Stimulated activated CD4-positive, alpha-beta T cell treated with anti-CD3 and anti-CD28 coated beads, Interleukin-4, amount 100 ng/mL, for 48 hours (primary cell): ENCODE measurements at regions not wholly inside any gene's neighbourhood (a gene's known extent, or its start where the extent isn't known, plus 50 kb on each side); places are given as distances from the start of the nearest gene placed in this dataset.
"Not testable (repeated sequence)": the region's sequence is repeated elsewhere in the genome, so short reads cannot be mapped to it uniquely, and the experiment has no call there.

Experiments
- DNase-seq, 2 donors: peaks; one replicate each; pipeline ENCODE4 v3.0.0-alpha.2; 2020; ENCODE audit warnings: low read depth in 2 of 2

DNA sequence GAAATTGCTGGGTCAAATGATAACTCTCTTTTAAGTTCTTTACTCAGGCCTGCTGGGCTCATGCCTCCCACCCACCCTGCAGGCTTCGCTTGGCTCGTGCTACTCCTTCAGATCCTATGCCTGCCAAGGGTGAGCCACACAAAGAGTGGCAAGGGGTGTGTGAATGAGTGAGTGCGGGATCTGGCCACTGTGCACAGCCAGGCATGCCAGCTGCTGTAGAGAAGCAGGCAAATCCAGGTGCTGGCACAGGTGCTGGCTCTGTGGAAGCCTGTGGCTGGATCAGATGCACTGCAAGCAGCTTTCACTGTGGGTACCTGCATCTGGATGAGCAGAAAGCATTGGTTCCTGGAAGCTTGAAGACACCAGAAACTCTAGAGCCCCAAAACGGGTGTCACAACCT is 1055.7 kb upstream of the EPHA6 start:
- DNase-seq = no peak

DNA sequence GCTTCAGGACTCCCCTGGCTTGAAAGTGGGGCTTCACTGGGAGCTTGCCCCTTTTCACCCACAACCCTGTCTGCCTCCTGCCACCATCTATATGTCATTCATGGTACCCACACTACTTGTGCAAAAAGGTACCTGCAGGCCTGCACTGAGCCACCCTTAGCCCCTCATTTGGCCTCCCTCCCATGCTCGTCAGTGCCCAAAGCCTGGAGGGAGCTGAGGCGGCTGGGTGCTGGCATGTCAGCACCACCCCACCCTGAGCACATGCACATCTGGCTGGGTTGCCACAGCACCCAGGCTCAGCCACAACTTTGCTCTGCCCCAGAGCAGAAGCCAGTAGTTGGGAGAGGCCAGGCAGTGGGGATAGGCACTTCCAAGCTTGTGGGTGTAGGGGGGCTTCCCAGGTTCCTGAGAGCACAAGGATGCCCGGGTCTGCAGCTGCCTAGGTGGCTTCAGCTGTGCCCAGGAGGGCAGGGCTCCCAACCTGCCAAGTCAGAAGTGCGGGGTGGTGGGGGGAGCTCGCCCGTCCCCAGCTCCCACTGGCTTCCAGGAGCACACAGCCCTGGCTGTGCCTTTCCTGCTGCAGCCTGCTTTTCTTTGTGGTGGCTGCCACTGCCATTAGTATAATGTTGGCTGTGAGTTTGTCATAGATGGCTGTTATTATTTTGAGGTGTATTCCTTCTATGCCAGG is 1054.6 kb upstream of the EPHA6 start:
- DNase-seq = no peak

DNA sequence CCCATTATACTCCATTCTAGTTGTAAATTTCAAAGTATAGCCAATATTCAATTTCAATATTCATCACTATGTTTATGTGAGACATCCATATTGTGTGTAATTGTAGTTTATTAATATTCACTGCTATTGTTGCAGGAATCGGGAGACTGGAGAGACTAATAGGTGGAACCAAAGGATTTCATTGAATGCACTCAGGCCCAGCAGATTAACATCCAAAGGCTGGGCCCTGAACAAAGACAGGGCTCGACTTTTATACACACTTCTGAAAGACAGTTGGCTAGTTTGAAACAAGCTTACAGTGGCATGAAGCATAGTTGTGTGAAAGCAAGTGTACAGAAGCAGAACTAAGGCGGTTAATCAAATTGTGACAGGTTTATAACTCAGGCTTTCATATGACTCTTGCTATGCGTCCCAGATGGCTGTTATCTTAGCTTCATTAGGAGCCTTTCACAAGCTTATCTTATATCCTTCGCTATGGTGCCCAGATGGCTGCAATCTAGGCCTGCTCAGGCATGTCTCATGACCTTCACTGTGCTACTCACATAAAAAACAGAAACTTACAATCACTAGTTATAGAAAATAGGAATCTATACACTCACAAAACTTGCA is 1038.8 kb upstream of the EPHA6 start:
- no peak for DNase-seq

DNA sequence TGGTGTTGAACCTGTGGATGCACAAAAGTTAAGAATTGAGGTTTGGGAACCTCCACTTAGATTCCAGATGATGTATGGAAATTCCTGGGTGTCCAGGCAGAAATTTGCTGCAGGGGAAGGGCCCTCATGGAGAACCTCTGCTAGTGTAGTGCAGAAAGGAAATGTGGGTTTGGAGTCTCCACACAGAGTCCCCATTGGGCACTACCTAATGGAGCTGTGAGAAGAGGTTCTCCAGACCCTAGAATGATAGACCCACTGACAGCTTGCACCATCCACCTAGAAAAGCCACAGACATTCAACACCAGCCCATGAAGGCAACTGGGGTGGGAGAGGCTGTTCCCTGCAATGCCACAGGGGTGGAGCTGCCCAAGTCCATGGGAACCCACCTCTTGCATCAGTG is 1032.8 kb upstream of the EPHA6 start:
- no peak for DNase-seq

DNA sequence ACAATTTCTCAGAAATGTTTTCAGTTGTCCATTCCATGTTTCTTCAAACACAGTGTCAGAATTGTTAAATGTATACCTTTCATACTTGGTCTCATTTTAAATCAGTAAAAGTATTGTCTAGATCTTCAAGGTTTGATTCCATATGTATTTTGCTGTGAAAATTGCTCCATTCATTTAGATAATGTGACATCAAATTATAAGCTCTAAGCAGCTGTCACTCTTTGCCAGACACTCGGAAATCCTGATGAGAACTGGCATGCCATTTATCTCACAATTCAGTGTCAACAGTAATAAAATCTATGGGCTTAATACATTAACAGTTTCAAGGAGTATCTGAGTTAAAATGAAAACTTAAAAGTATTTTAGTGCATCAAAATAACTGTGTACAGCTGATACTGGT is 1025.3 kb upstream of the EPHA6 start:
- DNase-seq = no peak

DNA sequence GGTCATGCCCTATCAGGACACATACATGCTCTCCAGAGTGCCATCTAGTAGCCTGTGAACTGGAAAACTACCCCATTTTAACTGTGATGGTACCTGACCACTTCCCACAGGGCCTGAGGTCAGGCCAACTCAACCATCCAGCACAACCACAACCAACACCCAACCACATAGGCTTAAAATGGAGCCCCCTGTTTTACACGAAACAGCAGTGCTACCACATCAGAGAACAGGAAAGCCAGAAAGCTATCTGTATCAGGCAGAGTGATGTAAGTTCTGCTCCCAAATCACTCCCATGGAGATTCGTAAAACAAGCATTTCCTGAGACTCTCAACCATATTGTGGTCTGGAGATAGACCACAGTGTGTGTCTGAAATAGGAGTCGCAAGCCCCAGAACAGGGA is 1017.3 kb upstream of the EPHA6 start:
- DNase-seq = no peak

DNA sequence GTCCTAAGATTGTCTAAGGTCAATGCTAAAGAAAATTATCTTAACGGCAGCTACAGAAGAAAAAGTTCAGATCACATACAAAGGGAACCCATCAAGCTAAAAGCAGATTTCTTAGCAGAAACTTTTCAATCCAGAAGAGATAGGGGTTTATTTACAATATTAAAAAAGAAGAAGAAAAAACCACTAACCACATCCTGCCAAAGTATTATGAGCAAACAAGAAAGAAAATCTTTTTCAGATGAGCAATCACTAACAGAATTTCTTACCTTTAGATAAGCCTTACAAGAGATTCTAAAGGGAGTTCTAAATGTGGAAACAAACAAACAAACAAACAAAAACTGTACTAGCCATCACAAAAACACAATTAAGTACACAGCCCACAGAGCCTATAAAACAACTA is 1015.8 kb upstream of the EPHA6 start:
- no peak for DNase-seq

DNA sequence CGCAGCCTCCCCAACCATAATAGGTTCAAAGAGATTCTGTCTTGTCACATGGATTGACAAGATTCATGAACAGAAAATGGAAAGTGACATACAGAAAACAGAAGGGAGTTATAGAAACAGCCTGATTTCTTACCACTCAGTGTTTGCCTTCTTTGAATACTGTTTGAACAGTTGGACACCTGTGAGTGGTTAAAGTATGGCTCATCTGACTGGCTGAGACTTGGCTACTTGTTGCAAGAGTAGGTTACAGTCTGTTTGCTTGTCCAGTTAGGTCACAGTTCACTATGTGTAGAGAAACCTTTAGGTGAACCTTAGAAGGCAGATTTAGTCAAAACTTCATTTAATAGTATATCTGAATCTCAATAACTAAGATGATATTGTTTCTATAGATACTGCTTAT is 1003.9 kb upstream of the EPHA6 start:
- no peak for DNase-seq

DNA sequence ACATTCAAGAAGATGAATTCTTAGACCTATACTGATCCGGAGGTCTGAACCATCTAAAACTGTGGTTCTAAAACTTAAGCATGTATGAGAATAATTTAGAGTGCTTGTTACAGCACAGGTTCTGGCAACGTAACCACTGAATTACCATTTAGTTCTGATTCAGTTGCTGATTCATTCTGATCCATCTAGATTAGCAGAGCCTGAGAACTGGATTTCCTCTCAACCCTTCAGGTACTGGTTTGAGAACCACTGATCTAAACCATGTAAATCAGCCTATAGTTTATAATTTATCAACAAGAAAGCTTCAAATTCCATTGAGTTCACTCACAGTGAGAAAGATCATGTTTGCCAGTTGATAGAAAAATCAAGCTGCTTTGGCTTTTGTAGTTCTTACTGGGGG is 1001.1 kb upstream of the EPHA6 start:
- no peak for DNase-seq

DNA sequence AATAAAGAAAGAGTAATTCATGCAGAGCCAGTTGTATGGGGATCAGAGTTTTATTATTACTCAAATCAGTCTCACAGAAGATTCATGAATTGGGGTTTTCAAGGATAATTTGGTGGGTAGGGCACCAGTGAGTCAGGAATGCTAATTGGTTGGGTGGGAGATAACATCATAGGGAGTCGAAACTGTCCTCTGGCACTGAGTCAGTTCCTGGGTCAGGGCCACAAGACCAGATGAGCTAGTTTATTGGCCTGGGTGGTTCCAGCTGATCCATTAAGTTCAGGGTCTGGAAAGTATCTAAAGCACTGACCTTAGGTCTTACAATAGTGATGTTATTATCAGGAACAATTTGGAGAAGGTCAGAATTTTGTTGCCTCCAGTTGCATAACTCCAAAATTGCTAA is 998.6 kb upstream of the EPHA6 start:
- no peak for DNase-seq

DNA sequence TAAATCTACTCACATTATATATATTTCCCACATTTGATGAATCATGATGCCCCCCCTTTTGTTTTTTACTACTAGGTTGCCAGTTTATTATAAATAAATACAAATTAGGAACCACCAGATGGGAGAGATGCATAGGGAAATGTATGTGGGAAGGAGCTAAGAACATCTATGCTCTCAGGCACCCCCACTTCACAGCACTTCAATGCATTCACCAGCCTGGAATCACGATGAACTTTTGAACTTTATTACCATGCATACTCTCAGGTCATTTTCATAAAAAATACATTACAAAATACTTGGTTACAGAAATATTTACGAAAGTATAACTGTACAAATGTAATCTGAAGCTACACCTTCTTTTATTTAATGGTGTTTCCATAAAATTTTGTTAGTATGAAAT is 988.0 kb upstream of the EPHA6 start:
- DNase-seq = no peak

DNA sequence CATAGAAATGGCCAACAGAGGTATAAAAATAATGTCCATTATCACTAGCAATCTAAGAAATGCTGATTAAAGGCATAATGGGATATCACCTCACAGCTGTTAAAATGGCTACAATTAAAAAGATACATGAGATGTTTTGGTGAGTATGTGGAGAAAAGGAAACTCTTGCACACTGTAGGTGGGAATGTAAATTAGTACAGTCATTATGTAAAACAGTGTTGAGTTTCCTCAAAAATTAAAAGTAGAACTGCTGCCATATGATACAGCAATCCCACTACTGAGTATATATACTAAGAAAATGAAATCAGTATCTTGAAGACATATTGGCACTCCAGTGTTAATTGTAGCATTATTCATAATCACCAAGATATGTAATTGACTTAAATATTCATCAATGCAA is 982.2 kb upstream of the EPHA6 start:
- no peak for DNase-seq

DNA sequence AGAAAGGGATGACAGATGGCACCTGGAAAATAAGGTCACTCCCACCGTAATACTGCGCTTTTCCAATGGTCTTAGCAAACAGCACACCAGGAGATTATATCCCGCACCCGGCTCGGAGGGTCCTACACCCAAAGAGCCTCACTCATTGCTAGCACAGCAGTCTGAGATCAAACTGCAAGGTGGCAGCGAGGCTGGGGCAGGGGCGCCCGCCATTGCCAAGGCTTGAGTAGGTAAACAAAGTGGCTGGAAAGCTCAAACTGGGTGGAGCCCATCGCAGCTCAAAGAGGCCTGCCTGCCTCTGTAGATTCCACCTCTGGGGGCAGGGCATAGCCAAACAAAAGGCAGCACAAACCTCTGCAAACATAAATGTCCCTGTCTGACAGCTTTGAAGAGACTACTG is 953.8 kb upstream of the EPHA6 start:
- DNase-seq = not testable (repeated sequence)

DNA sequence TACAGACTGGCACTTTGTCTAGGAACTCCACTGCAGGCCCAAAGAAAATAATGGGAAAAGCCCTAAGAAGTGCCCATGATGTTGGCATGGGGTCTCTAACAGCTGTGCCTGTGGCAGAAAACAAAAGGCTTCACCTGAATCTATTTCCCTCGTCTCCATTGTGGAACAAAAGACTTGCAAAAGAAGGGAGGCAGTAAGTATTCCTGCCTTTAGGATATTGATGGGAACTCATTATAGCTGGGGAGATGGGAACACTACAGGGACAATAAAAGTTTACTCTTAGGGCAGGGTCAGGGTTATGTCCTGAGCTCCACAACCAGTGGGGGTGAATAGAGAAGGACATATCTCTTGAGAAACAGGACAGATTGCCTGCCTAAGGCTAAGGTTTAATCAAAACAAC is 930.6 kb upstream of the EPHA6 start:
- no peak for DNase-seq

DNA sequence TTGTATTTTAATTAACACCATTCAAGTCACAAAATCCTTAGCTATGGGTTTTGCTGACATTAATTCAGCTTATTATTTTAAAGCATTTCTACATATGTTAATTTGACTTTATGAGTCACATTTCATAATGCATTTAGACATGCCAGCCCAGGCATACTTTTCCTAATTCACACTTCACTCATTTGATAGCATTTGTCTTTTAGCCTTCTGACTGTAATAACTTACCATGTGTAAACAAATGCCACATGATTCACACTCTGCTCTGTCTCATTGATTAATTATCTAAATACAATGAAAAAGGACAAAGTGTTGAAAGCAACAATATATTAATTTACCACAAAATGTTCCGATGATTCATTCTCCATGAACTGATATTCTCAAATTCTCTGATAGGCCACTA is 927.8 kb upstream of the EPHA6 start:
- no peak for DNase-seq

DNA sequence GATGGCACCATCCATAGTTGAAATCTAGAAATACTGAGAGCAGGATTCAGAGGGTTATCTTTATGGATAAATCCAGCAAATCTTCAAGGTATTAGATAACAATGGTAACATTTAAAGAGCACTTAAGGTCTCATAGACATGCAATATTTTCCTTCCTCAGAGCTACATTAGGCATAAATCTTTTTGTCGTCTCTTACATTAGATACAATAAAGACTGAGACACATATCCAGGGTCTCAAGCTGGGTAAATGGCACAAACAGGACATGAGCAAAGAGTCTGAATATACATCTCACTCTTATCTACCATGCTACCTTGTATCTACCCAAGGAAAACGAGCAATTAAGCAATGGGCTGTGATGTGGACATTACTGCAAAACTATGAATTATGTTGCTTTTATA is 927.3 kb upstream of the EPHA6 start:
- DNase-seq = no peak

DNA sequence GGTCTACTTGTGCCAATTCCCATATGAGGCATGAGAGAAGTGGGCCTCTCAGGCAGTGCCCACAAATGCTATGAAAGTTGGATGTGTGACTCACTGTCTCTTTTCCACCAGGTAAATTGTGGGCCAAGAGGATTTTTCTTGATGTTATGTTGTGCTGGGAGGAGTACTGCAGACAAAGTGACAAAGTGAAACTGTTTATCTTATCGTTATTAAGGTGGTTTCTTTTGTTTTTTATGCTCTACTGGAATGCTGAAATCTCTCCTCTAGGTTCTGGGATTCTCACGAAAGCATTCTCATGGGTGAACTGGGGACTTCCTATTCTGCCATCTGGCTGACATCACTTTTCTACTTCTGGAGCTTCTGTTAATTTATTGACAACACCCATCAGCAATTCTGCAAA is 919.6 kb upstream of the EPHA6 start:
- no peak for DNase-seq

DNA sequence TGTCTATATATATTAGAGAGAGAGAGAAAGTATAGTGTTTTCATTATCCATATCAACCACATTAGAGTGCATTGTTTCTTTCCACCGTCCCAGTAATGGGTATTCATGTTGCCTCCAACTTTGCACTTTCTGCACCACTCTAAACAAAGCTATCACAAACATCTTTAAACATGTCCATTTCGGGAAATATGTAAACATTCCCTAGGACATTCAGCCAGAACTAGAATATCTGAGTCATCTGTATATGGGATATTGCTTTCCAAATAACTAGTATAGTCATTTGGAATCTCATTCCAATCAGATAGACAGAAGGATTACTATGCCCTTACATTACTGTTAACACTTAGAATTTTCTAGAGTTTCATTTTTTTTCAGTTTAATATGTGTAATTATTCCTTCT is 914.9 kb upstream of the EPHA6 start:
- no peak for DNase-seq

DNA sequence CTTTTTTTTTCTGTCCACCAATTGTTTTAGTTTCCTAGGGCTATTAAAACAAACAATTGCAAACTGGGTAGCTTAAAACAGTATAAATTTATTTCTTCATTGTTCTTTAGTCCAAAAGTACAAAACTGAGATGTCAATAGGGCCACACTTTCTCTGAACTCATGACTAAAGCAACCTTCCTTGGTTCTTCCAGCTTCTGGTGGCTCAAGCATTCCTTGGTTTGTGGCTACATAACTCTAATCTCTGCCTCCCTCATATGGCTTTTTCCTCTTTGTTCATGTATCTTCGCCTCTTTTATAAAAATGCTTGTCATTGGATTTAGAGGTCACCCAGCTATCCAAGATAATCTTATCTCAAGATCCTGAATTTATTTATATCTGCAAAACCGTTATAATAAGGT is 914.5 kb upstream of the EPHA6 start:
- DNase-seq = no peak

DNA sequence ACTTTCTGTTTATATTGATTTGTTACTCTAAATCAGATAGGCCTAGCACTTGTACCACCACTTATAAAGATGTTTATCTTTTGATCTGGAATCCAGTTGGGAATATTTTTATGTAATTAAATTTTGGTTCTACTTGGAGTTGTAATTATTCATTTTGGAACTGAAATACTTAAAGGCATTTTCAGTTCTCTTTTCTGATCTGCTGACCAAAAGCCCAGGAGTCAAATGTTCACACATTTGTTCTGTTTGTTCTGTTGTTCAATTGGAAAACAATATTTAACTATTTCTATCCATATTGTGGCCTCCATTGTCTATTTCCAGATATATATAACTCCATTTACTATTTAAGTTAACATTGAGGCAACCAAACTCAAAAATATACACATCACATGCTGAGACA is 912.4 kb upstream of the EPHA6 start:
- DNase-seq = no peak

DNA sequence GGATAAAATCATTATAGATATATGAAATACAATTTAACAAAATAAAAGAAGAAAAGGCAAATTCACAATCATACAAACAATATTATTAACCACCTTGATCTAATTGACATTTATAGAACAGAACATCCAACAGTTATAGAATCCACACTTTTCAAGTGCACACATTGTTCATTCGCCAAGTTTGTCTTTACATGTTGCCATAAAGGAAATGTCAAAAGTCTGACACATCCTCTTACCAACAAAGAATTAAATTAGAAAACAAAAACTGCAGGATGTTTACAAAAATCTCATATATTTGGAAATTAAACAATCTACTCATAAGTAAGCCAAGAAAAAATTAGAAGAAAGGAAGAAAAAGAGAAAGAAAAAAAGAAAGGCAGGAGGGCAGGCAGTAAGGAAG is 909.2 kb upstream of the EPHA6 start:
- DNase-seq = no peak

DNA sequence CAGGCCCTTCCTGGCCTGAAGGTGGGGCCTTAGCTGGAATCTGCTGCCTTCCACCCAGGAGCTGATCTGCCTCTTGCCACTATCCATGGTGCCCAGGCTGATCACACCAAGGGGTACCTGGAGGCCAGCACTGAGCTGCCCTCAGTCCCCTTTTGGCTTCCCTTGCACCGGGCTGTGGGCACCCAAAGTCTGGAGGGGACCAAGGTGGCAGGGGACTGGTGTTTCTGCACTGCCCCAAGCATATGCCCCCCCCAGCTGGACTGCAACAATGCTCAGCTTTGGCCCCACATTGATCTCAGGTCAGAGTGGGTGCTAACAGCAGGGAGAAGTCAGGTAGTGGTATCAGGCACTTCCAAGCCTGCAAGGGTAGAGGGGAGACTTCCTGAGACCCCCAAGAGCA is 902.6 kb upstream of the EPHA6 start:
- DNase-seq = no peak

DNA sequence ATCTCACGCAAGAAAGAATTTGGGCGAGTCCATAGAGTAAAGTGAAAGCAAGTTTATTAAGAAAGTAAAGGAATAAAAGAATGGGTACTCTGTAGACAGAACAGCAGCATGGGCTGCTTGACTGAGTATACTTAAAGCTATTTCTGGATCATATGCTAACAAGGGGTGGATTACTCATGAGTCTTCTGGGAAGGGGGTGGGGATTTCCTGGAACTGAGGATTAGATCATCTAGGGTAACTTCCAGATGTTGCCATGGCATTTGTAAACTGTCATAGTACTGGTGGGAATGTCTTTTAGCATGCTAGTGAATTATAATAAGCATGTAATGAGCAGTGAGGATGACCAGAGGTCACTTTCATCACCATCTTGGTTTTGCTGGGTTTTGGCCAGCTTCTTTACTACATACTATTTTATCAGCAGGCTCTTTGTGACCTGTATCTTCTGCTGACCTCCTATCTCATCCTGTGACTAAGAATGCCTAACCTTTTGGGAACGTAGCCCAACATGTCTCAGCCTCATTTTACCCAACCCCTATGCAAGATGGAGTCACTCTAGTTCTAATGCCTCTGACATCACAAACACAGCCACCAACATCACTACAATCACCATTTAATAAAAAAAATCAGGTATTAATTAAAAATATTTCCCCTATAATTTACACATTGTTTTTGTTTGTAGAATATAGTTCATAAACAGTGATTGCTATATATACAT is 890.7 kb upstream of the EPHA6 start:
- DNase-seq = peak in 1 of 2 donors; percentile 2
